ENCODE measurements at regions not wholly inside any gene's neighbourhood (a gene's known extent, or its start where the extent isn't known, plus 50 kb on each side); places are given as distances from the start of the nearest gene placed in this dataset.

DNA sequence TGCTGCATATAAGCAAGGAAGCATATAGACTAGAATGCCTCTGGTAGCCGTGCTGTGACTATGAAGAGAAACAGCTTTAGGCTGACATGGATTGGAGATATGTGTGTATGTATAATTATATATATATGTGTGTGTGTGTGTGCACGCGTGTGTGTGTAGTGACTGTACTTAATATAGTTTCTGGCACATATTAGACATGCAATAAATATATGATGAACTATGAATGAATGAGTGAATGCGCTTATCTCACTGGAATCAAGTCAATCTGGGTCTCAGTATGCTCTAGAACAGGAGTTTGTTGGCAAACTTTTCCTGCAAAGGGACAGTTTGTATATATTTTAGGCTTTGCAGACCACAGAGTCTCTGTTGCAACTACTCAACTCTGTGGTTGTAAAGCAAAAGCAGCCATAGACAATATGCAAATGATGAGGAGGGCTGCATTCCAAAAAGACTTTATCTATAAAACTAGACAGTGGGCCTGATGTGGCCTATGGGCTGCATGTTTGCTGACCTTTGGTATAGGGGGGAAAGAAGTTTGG is 482.9 kb upstream of the USP24 start:
- Histone ChIP-seq H3K36me3 (ENCODE audit: insufficient read depth, low read length) (no peaks in the 10 kb centered on the region), H2AFZ (ENCODE audit: low read depth, low read length) (no peak overlapping the region), H3K4me3 (ENCODE audit: low read length) (no peak overlapping the region), H3K9me3 (ENCODE audit: low read length) (no peaks in the 10 kb centered on the region), H3K27me3 (ENCODE audit: insufficient read depth, low read length) (no peaks in the 10 kb centered on the region), H3K4me1 (ENCODE audit: insufficient read depth, low read length) (no peaks in the 10 kb centered on the region)

DNA sequence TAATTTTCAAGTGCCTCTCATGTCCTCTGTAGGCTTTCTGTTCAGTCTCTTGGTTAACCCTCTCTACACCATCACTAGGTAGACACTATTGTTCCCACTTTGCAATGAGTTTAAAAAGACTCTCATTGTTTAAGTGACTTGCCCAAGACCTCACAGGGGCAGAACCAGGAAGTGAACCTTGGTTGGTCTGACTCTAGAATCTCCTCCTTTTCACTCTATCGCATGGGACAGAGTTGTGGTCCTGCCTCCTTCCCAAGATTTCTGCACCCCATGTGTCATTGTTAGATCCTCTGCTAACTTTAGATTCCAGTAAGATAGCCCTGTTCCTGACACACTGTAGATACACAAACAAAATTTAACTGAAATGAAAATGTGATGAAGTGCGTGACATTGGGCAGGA is 481.7 kb upstream of the USP24 start:
- H2AFZ ChIP-seq (ENCODE audit: low read depth, low read length) = no peak overlapping the region
- no peaks in the 10 kb centered on the region for H3K4me1 ChIP-seq (ENCODE audit: insufficient read depth, low read length)
- no peaks in the 10 kb centered on the region for H3K9me3 ChIP-seq (ENCODE audit: low read length)
- no peak overlapping the region for H3K4me3 ChIP-seq (ENCODE audit: low read length)
- no peaks in the 10 kb centered on the region for H3K27me3 ChIP-seq (ENCODE audit: insufficient read depth, low read length)
- H3K36me3 ChIP-seq (ENCODE audit: insufficient read depth, low read length) = no peaks in the 10 kb centered on the region

DNA sequence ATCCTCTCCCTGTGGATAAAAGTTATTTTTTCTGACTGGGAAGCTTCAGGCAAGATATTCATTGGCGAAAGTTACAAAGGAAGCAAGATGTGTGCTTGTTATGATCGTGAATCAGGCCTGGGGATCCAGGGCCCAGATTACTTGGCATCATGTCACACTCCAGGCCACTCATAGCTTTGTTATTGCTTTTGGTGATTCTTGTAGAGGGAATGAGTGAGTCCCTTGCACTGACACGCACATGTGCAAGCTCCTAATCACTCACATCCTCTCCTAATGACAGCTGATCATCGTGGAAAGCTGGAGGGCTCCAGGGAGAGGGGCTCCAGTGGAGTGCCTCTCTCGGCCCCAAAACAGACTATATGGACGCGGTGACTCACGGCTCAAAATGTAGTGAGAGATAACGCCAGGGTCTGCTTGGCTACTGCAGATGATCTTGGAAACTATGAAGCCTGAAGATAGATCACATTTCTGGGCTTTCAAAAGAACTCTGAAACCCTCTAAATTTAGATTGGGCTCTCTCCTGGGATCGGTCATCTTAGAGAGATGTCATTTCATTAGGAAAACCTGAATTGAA is 481.1 kb upstream of the USP24 start:
- no peaks in the 10 kb centered on the region for H3K4me1 ChIP-seq (ENCODE audit: insufficient read depth, low read length)
- H3K27me3 ChIP-seq (ENCODE audit: insufficient read depth, low read length) = no peaks in the 10 kb centered on the region
- H3K36me3 ChIP-seq (ENCODE audit: insufficient read depth, low read length) = no peaks in the 10 kb centered on the region
- no peak overlapping the region for H3K4me3 ChIP-seq (ENCODE audit: low read length)
- H2AFZ ChIP-seq (ENCODE audit: low read depth, low read length) = no peak overlapping the region
- no peaks in the 10 kb centered on the region for H3K9me3 ChIP-seq (ENCODE audit: low read length)

DNA sequence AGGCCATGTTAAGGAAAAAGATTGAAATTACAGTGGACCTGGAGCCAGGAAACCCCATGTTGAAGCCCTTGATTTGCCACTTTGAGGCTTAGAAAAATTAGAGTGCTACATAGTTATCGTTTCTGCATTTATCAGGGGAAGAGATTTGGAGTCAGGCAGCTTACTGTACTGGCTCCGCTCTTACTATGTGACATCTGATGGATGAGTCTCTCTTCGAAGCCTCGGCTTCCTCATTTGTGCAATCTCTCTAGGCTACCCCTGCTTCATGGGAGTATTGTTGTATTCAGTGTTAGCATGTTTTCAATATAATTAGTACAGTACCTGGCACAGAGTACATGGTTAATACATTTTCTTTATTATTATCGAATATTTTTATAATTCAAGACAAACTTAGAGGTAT is 480.4 kb upstream of the USP24 start:
- no peaks in the 10 kb centered on the region for H3K27me3 ChIP-seq (ENCODE audit: insufficient read depth, low read length)
- H3K36me3 ChIP-seq (ENCODE audit: insufficient read depth, low read length) = no peaks in the 10 kb centered on the region
- H3K4me1 ChIP-seq (ENCODE audit: insufficient read depth, low read length) = no peaks in the 10 kb centered on the region
- H3K4me3 ChIP-seq (ENCODE audit: low read length) = no peak overlapping the region
- no peak overlapping the region for H2AFZ ChIP-seq (ENCODE audit: low read depth, low read length)
- no peaks in the 10 kb centered on the region for H3K9me3 ChIP-seq (ENCODE audit: low read length)

DNA sequence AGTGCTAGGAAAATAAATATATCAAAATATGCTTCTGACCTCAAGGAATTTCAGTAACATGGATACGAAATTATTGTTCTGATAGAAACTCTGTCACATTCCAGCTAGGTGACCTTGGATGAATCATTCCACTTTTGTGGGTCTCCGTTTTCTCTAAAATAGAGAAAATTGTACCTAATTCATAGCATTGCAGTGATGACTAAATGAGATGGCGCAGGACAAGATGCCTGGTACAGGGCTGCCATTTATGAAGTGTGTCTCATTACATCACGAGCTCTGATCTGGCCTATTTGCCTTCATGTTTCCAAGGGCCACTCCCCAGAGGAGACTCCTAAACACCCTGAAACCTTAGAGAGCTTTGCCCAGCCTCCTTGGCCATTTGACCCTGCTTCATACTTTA is 480.0 kb upstream of the USP24 start:
- H3K27me3 ChIP-seq (ENCODE audit: insufficient read depth, low read length) = no peaks in the 10 kb centered on the region
- no peaks in the 10 kb centered on the region for H3K36me3 ChIP-seq (ENCODE audit: insufficient read depth, low read length)
- no peak overlapping the region for H2AFZ ChIP-seq (ENCODE audit: low read depth, low read length)
- H3K4me1 ChIP-seq (ENCODE audit: insufficient read depth, low read length) = no peaks in the 10 kb centered on the region
- no peak overlapping the region for H3K4me3 ChIP-seq (ENCODE audit: low read length)
- H3K9me3 ChIP-seq (ENCODE audit: low read length) = no peaks in the 10 kb centered on the region

DNA sequence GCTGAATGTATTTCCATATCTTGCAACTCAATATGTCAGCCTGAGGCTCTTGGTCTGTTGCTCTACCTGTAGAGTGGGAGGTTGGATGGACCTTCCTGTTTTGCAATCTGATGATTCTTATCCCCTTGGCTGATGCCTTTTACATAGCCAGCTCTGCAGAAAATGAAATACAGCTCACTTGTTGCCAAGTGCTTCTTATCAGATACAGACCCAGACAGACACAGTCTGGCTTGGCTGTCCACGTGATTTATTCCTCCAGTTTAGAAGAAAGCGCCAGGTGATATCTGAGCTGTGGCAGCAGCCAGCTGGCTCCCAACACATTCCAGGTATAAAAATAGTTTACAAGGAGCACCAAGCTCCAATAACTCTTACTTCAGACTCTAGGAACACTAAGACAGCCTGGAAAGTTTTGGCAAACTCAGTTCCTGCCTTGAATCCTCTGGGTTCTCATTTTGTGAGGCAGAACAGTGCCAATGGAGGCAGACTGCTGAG is 479.2 kb upstream of the USP24 start:
- Histone ChIP-seq H3K9me3 (ENCODE audit: low read length) (no peaks in the 10 kb centered on the region), H2AFZ (ENCODE audit: low read depth, low read length) (no peak overlapping the region), H3K4me3 (ENCODE audit: low read length) (no peak overlapping the region), H3K27me3 (ENCODE audit: insufficient read depth, low read length) (no peaks in the 10 kb centered on the region), H3K36me3 (ENCODE audit: insufficient read depth, low read length) (no peaks in the 10 kb centered on the region), H3K4me1 (ENCODE audit: insufficient read depth, low read length) (no peaks in the 10 kb centered on the region)

DNA sequence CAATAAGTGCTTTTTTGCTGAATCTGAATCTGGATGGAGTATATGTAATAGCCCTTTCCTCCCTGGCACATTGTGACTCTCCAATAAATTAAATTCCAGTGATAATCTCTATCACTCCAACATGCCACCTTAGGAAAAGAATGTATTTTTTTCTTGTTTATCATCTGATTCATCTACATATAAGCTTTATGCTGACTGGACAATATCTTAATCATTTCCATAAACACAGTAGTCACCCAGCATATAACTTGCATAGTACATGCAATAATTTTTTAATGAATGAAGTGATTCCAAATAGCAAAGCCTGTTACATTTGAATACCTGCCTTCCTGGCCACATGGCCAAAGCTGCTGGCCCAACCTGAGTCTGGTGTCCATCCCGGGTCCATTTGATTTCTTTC is 477.6 kb upstream of the USP24 start:
- no peaks in the 10 kb centered on the region for H3K9me3 ChIP-seq (ENCODE audit: low read length)
- no peaks in the 10 kb centered on the region for H3K27me3 ChIP-seq (ENCODE audit: insufficient read depth, low read length)
- no peaks in the 10 kb centered on the region for H3K4me1 ChIP-seq (ENCODE audit: insufficient read depth, low read length)
- H2AFZ ChIP-seq (ENCODE audit: low read depth, low read length) = no peak overlapping the region
- no peaks in the 10 kb centered on the region for H3K36me3 ChIP-seq (ENCODE audit: insufficient read depth, low read length)
- H3K4me3 ChIP-seq (ENCODE audit: low read length) = no peak overlapping the region

DNA sequence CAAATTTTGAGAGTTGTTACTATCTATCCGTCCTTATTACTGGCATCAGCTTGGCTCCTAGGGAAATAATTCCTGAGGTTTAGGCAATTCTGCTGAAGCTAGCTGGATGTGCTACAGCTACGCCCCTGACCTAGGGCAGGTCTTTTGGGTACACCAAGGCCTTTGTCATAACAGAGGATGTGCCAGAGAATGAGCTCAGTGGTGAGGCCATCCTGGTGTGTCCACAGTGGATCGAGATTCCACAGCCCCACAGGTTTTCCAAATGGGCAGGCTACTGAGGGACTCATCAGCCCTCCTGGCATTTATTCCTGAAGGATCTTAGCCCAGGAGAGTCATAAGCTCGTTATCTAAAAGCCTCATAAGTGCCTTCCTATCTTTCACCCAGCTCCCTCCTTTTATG is 475.2 kb upstream of the USP24 start:
- no peaks in the 10 kb centered on the region for H3K36me3 ChIP-seq (ENCODE audit: insufficient read depth, low read length)
- no peaks in the 10 kb centered on the region for H3K27me3 ChIP-seq (ENCODE audit: insufficient read depth, low read length)
- no peaks in the 10 kb centered on the region for H3K4me1 ChIP-seq (ENCODE audit: insufficient read depth, low read length)
- H2AFZ ChIP-seq (ENCODE audit: low read depth, low read length) = no peak overlapping the region
- H3K9me3 ChIP-seq (ENCODE audit: low read length) = no peaks in the 10 kb centered on the region
- H3K4me3 ChIP-seq (ENCODE audit: low read length) = no peak overlapping the region

DNA sequence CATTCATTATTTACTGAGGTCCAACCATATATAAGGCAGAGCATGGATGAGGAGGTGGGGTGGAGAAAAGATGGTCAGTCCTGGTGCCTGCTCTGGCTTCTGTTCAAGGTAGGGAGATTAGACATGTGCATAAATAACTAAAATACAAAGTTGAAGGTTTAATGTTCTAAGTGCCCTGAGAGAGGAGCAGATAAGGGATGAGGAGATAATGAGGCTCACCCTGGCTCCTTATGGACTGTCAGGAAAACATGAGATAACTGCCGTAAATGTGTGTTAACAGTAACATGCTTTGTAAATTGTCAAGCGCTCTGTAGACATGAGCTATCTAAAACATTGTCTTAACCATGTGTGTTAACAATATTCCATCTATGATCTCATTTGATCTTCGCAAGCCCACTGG is 474.6 kb upstream of the USP24 start:
- Histone ChIP-seq H3K36me3 (ENCODE audit: insufficient read depth, low read length) (no peaks in the 10 kb centered on the region), H3K9me3 (ENCODE audit: low read length) (no peaks in the 10 kb centered on the region), H2AFZ (ENCODE audit: low read depth, low read length) (no peak overlapping the region), H3K27me3 (ENCODE audit: insufficient read depth, low read length) (no peaks in the 10 kb centered on the region), H3K4me3 (ENCODE audit: low read length) (no peak overlapping the region), H3K4me1 (ENCODE audit: insufficient read depth, low read length) (no peaks in the 10 kb centered on the region)

DNA sequence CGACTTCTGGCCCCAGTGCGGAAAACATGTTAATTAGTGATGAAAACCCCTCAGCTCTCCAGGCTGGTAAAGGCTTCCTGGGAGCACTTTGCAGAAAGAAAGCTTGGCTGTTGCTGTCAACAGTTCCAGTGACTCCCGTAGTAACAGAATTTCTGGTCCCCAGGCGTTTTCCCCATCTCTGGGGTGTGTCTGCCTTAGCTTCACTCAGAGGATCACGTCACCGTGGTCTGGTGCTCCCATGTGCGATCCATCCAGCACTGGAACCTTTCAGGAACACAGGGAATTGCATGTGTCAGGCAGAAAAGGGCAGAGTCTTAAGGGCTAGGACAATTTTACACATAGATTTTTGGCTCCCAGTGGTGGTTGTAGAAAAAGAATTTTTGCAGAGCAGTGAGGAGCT is 470.4 kb upstream of the USP24 start:
- Histone ChIP-seq H3K36me3 (ENCODE audit: insufficient read depth, low read length) (no peaks in the 10 kb centered on the region), H3K9me3 (ENCODE audit: low read length) (no peaks in the 10 kb centered on the region), H3K27me3 (ENCODE audit: insufficient read depth, low read length) (no peaks in the 10 kb centered on the region), H2AFZ (ENCODE audit: low read depth, low read length) (no peak overlapping the region), H3K4me3 (ENCODE audit: low read length) (no peak overlapping the region), H3K4me1 (ENCODE audit: insufficient read depth, low read length) (no peaks in the 10 kb centered on the region)

DNA sequence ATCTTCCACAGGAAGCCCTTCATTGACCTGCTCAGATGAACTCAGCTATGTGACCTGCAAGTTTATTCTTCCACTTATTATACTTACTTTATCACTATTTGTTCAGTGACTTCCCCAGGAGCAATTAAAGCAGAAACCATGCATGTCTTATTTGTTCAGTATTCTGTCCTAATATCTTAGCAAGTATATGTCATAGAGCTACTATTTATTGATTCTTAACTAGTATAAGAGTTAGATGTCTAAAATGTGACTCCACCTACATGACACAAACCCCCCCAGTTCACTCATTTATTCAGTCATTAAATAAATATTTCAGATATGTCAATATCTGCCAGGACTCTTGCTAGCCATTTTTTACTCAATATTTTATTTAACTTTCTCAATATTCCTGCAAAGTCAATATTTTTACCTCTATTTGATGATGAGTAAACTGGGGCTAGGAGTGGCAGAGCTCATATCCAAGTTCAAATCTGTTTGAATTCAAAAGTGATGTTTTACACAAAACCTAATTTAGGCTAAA is 469.0 kb upstream of the USP24 start:
- Histone ChIP-seq H3K9me3 (ENCODE audit: low read length) (no peaks in the 10 kb centered on the region), H2AFZ (ENCODE audit: low read depth, low read length) (no peak overlapping the region), H3K4me3 (ENCODE audit: low read length) (no peak overlapping the region), H3K27me3 (ENCODE audit: insufficient read depth, low read length) (no peaks in the 10 kb centered on the region), H3K36me3 (ENCODE audit: insufficient read depth, low read length) (no peaks in the 10 kb centered on the region), H3K4me1 (ENCODE audit: insufficient read depth, low read length) (no peaks in the 10 kb centered on the region)

DNA sequence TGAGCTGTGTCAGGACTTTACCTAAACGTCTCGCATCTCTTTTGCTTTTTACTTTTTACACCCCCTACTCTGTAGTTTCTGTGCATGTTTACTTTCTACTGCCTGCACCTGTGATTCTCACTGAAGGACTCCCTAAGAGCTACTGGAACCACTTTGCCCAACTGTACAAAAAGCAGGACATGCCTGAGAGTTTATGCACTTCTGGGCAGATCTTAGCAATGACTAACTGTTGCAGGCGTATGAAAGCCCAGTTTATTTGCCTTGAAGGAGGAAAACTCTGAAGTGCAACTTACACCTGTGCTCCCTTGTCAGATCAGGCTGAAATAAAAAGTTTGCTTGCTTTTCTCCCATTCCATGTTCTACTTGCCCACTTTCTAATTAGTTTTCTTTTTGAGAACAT is 467.0 kb upstream of the USP24 start:
- Histone ChIP-seq H3K4me3 (ENCODE audit: low read length) (no peak overlapping the region), H3K27me3 (ENCODE audit: insufficient read depth, low read length) (no peaks in the 10 kb centered on the region), H2AFZ (ENCODE audit: low read depth, low read length) (no peak overlapping the region), H3K36me3 (ENCODE audit: insufficient read depth, low read length) (no peaks in the 10 kb centered on the region), H3K9me3 (ENCODE audit: low read length) (no peaks in the 10 kb centered on the region), H3K4me1 (ENCODE audit: insufficient read depth, low read length) (no peaks in the 10 kb centered on the region)

DNA sequence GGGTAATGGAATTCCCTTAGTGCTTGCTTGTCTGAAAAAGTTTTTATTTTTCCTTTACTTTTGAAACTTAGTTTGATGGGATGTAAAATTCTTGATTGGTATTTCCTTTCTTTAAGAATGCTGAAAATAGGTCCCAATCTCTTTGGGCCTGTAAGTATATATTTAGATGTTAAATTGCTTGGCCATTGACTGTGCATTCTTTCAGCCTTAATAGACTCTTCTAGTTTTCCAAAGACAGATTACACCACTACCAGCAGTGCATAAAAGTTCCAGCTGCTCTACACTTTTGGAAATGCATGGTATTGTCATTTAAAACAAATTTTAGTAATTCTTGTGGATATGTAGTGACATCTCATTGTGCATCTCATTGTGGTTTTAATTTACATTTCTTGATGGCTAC is 464.8 kb upstream of the USP24 start:
- Histone ChIP-seq H3K36me3 (ENCODE audit: insufficient read depth, low read length) (no peaks in the 10 kb centered on the region), H3K9me3 (ENCODE audit: low read length) (no peaks in the 10 kb centered on the region), H2AFZ (ENCODE audit: low read depth, low read length) (no peak overlapping the region), H3K4me3 (ENCODE audit: low read length) (no peak overlapping the region), H3K4me1 (ENCODE audit: insufficient read depth, low read length) (no peaks in the 10 kb centered on the region), H3K27me3 (ENCODE audit: insufficient read depth, low read length) (no peaks in the 10 kb centered on the region)

DNA sequence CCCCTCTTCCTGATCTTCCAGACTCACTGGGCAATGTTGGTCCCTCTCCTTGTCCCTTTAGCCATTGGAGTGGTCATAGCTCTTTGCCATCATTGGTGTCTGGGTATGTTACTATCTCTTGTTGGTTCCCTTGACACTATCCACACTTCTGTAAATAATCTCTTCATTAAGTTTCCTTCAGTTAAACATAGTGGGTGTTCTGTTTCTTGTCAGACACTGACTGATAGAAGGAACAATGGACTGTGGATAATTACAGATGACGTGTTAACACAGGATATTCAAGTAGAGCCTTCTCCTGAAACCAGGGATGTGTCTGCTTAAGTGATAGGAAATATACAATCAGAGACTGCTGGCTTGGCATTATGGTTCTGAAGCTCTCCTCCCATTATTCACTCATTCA is 458.3 kb upstream of the USP24 start:
- Histone ChIP-seq H3K4me3 (ENCODE audit: low read length) (no peak overlapping the region), H3K36me3 (ENCODE audit: insufficient read depth, low read length) (no peaks in the 10 kb centered on the region), H2AFZ (ENCODE audit: low read depth, low read length) (no peak overlapping the region), H3K4me1 (ENCODE audit: insufficient read depth, low read length) (no peaks in the 10 kb centered on the region), H3K9me3 (ENCODE audit: low read length) (no peaks in the 10 kb centered on the region), H3K27me3 (ENCODE audit: insufficient read depth, low read length) (no peaks in the 10 kb centered on the region)

Measured in neuron (in vitro differentiated cells).